Thoracic aorta (tissue), 2 donors: ENCODE measurements at regions not wholly inside any gene's neighbourhood (a gene's known extent, or its start where the extent isn't known, plus 50 kb on each side); places are given as distances from the start of the nearest gene placed in this dataset.

Source experiments
- ATAC-seq: fragments of 150-250 bp; one replicate; pipeline ENCODE4 v1.8.0; 2017; ENCODE audit warnings: low read depth; ENCODE audit not compliant: insufficient number of reproducible peaks, low FRiP score
- DNase-seq: peaks from one replicate; pipeline ENCODE4 v3.0.0-alpha.2; 2020; ENCODE audit warnings: low spot score
- H3K27ac ChIP-seq, 2 donors: fragments of 200-600 bp; sonication (generic); 1 replicate in 1 of 2; 2 replicates in 1 of 2; pipeline ENCODE4 v1.5.1; 2016; ENCODE audit warnings: mild to moderate bottlenecking in 2 of 2, moderate library complexity in 2 of 2
- H3K27me3 ChIP-seq: fragments of 200-600 bp; sonication (generic); replicated peaks from 2 replicates; pipeline ENCODE4 v1.6.0; 2016; ENCODE audit warnings: mild to moderate bottlenecking; ENCODE audit not compliant: insufficient read depth
- H3K36me3 ChIP-seq: fragments of 200-600 bp; sonication (generic); one replicate; pipeline ENCODE4 v1.5.1; 2016
- H3K4me1 ChIP-seq, 2 donors: fragments of 200-600 bp; sonication (generic); 1 replicate in 1 of 2; 2 replicates in 1 of 2; pipeline versions ENCODE4 v1.5.1 to v1.6.0; 2016; ENCODE audit warnings: low read depth in 2 of 2, mild to moderate bottlenecking in 1 of 2; ENCODE audit not compliant: control insufficient read depth in 1 of 2
- H3K4me3 ChIP-seq: fragments of 200-600 bp; sonication (generic); 2 replicates; pipeline ENCODE4 v1.5.1; 2016; ENCODE audit warnings: mild to moderate bottlenecking
- H3K9me3 ChIP-seq: fragments of 200-600 bp; sonication (generic); 2 replicates; pipeline ENCODE4 v1.5.1; 2016
- CTCF ChIP-seq: fragments of 200-600 bp; sonication (generic); IDR thresholded peaks from one replicate; pipeline ENCODE4 v1.5.1; 2019; ENCODE audit warnings: antibody characterized with exemption

GRCh38 chr6:19558201-19558600 is 279.0 kb upstream of the ID4 start:
- H3K9me3 ChIP-seq, result no peaks in the 10 kb centered on the region
- DNase-seq (no peak), ATAC-seq (no peak)
- no peaks in the 10 kb centered on the region for H3K27me3 ChIP-seq
- no peak overlapping the region for H3K4me3 ChIP-seq
- no peak for TF ChIP-seq CTCF
- H3K4me1 ChIP-seq, result no peaks in the 10 kb centered on the region
- H3K36me3 ChIP-seq, result no peaks in the 10 kb centered on the region
- no peak overlapping the region for H3K27ac ChIP-seq

- H3K27me3 ChIP-seq, result no peaks in the 10 kb centered on the region
- H3K27ac ChIP-seq, result no peak overlapping the region
- H3K9me3 ChIP-seq, result no peaks in the 10 kb centered on the region
- no peak overlapping the region for H3K4me3 ChIP-seq
- H3K36me3 ChIP-seq, result no peaks in the 10 kb centered on the region
- no peak for DNase-seq
- no peak for ATAC-seq
- H3K4me1 ChIP-seq, result no peaks in the 10 kb centered on the region
- no peak for TF ChIP-seq CTCF
Observed at GRCh38 chr6:19558934-19559333, 278.2 kb upstream of the ID4 start.

GRCh38 chr6:19562468-19562867 is 274.7 kb upstream of the ID4 start:
- no peak overlapping the region for H3K4me3 ChIP-seq
- no peaks in the 10 kb centered on the region for H3K4me1 ChIP-seq
- H3K27me3 ChIP-seq, result no peaks in the 10 kb centered on the region
- TF ChIP-seq CTCF, result no peak
- no peak for DNase-seq
- H3K27ac ChIP-seq, result no peak overlapping the region
- H3K9me3 ChIP-seq, result no peaks in the 10 kb centered on the region
- no peaks in the 10 kb centered on the region for H3K36me3 ChIP-seq
- ATAC-seq, result no peak

- DNase-seq (no peak), ATAC-seq (no peak)
- no peaks in the 10 kb centered on the region for H3K9me3 ChIP-seq
- no peaks in the 10 kb centered on the region for H3K36me3 ChIP-seq
- no peak overlapping the region for H3K4me3 ChIP-seq
- no peaks in the 10 kb centered on the region for H3K4me1 ChIP-seq
- H3K27ac ChIP-seq, result no peak overlapping the region
- no peaks in the 10 kb centered on the region for H3K27me3 ChIP-seq
- TF ChIP-seq CTCF, result no peak
Observed at GRCh38 chr6:19569563-19569962, 267.6 kb upstream of the ID4 start.

- TF ChIP-seq CTCF, result no peak
- Histone ChIP-seq H3K27me3 (no peaks in the 10 kb centered on the region), H3K9me3 (no peaks in the 10 kb centered on the region), H3K4me1 (no peaks in the 10 kb centered on the region), H3K4me3 (no peak overlapping the region), H3K27ac (no peak overlapping the region), H3K36me3 (no peaks in the 10 kb centered on the region)
- ATAC-seq, result no peak
- no peak for DNase-seq
Observed at GRCh38 chr6:19571176-19571575, 266.0 kb upstream of the ID4 start.
